ENCODE measurements at regions not wholly inside any gene's neighbourhood (a gene's known extent, or its start where the extent isn't known, plus 50 kb on each side); places are given as distances from the start of the nearest gene placed in this dataset.
A peak's percentile ranks its signal among the peaks of the same experiment; 100 is the strongest.

DNA sequence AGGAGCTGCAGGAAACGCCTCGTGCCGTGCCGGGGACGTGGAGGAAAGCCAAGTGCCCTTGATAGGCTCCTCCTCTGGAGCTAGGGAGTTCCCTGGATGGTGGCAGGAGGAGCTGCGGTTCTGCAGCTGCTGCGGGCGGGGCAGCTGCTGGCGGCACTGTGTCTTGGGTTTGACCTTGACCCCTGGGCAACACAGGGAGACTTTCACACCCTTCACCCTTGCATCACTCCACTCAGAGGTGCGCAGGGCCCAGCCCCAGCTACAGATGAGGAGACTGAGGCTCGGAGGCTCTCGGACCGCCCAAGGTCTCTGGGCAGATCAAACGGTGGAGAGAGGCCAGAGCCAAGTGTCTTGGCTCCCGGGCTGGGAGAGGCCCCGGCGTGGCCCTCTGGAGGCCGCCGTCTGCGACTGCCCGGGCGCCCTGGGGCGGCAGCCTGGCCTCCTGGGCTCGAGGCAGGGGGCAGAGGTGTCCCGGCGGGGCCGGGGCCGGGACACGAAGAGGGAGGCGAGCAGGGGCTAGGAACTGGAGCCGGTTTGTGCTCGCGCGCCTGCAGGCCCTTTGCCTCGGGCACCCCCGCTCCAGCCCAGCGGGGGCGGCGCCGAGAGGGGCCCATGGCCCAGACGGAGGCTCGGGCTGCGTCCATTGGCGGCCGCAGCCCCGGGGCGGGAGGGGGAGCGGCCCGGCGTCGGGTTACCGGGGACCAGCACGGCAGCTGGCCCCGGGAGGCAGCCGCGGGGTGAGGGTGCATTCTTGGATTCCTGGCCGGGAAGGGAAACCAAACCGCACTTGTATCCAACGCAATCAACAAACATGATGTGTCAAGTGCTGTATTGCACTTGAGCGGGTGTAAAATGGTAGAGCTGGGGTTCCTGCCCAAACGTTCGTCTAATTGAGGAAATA, 129.6 kb upstream of the SLC1A4 start (continued):
- TF ChIP-seq PRDM4 (tag by site-specific recombination; IDR thresholded peaks at IDR 0.05) (no peak), ZNF555 (tag by site-specific recombination; conservative IDR thresholded peaks at IDR 0.05) (no peak), ZNF112 (tag by site-specific recombination; IDR thresholded peaks at IDR 0.05) (no peak), ZNF629 (tag by site-specific recombination; IDR thresholded peaks at IDR 0.05) (no peak), ZNF514 (tag by site-specific recombination; IDR thresholded peaks at IDR 0.05) (no peak), ZNF433 (tag by site-specific recombination; IDR thresholded peaks at IDR 0.05; ENCODE audit: low read depth) (no peak), ZBTB11 (tag by site-specific recombination; conservative IDR thresholded peaks at IDR 0.05; ENCODE audit: low read depth) (no peak), RBAK (tag by site-specific recombination; IDR thresholded peaks at IDR 0.05) (no peak), TCF7L2 (IDR thresholded peaks at IDR 0.05; ENCODE audit: borderline replicate concordance, low read depth, low read length) (0 out of 2 replicates have a peak, but pooled peaks have one; percentile 26), ZNF664 (tag by site-specific recombination; IDR thresholded peaks at IDR 0.05) (no peak), ZNF350 (tag by site-specific recombination; IDR thresholded peaks at IDR 0.05) (no peak), ZNF138 (tag by site-specific recombination; IDR thresholded peaks at IDR 0.05; ENCODE audit: borderline replicate concordance) (no peak), ZNF596 (tag by site-specific recombination; IDR thresholded peaks at IDR 0.05) (0 out of 2 replicates have a peak, but pooled peaks have one; percentile 19), AEBP2 (tag by site-specific recombination; IDR thresholded peaks at IDR 0.05; ENCODE audit: borderline replicate concordance) (no peak), ZFP41 (tag by site-specific recombination; IDR thresholded peaks at IDR 0.05; ENCODE audit: borderline replicate concordance) (no peak), MZF1 (tag by site-specific recombination; IDR thresholded peaks at IDR 0.05; ENCODE audit: borderline replicate concordance) (no peak), EGR2 (tag by site-specific recombination; IDR thresholded peaks at IDR 0.05; ENCODE audit: low read depth) (no peak), ZXDB (tag by site-specific recombination; IDR thresholded peaks at IDR 0.05) (peak; percentile 67; the same call in 1 of the 2 replicates), ZNF175 (tag by site-specific recombination; IDR thresholded peaks at IDR 0.05) (no peak), ZNF341 (tag by site-specific recombination; IDR thresholded peaks at IDR 0.05; ENCODE audit: low read depth) (no peak), ZNF768 (tag by site-specific recombination; IDR thresholded peaks at IDR 0.05) (no peak), OVOL3 (tag by site-specific recombination; IDR thresholded peaks at IDR 0.05) (no peak), ZNF214 (tag by site-specific recombination; IDR thresholded peaks at IDR 0.05; ENCODE audit: borderline replicate concordance) (no peak), GLIS1 (tag by site-specific recombination; IDR thresholded peaks at IDR 0.05) (peak; percentile 93), ZNF600 (tag by site-specific recombination; IDR thresholded peaks at IDR 0.05) (peak; percentile 90)
- TF ChIP-seq, protein P1, sequence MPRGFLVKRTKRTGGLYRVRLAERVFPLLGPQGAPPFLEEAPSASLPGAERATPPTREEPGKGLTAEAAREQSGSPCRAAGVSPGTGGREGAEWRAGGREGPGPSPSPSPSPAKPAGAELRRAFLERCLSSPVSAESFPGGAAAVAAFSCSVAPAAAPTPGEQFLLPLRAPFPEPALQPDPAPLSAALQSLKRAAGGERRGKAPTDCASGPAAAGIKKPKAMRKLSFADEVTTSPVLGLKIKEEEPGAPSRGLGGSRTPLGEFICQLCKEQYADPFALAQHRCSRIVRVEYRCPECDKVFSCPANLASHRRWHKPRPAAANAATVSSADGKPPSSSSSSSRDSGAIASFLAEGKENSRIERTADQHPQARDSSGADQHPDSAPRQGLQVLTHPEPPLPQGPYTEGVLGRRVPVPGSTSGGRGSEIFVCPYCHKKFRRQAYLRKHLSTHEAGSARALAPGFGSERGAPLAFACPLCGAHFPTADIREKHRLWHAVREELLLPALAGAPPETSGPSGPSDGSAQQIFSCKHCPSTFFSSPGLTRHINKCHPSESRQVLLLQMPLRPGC (tag by site-specific recombination; IDR thresholded peaks at IDR 0.05) = no peak
- TF ChIP-seq, protein P2, sequence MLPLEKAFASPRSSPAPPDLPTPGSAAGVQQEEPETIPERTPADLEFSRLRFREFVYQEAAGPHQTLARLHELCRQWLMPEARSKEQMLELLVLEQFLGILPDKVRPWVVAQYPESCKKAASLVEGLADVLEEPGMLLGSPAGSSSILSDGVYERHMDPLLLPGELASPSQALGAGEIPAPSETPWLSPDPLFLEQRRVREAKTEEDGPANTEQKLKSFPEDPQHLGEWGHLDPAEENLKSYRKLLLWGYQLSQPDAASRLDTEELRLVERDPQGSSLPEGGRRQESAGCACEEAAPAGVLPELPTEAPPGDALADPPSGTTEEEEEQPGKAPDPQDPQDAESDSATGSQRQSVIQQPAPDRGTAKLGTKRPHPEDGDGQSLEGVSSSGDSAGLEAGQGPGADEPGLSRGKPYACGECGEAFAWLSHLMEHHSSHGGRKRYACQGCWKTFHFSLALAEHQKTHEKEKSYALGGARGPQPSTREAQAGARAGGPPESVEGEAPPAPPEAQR (tag by site-specific recombination; IDR thresholded peaks at IDR 0.05) = no peak

All from HEK293 (cell line).